Smooth muscle cell (in vitro differentiated cells): ENCODE measurements at regions not wholly inside any gene's neighbourhood (a gene's known extent, or its start where the extent isn't known, plus 50 kb on each side); places are given as distances from the start of the nearest gene placed in this dataset.

ENCODE experiments used
- DNase-seq: peaks from one replicate; lab custom pipeline; 2025; ENCODE audit not compliant: unreplicated experiment; lab: John Stamatoyannopoulos, UW
- H2AFZ ChIP-seq: fragments of 200-600 bp; sonication (generic); 2 replicates; pipeline ENCODE4 v1.6.0; 2016; ENCODE audit warnings: antibody characterized with exemption, low read depth, mild to moderate bottlenecking
- H3F3A ChIP-seq: fragments of 200-600 bp; sonication (generic); 2 replicates; pipeline ENCODE4 v1.6.0; 2017; ENCODE audit warnings: antibody characterized with exemption, low read depth
- H3K27ac ChIP-seq: fragments of 200-600 bp; sonication (generic); 2 replicates; pipeline ENCODE4 v1.5.1; 2016; ENCODE audit warnings: low read depth, mild to moderate bottlenecking
- H3K27me3 ChIP-seq: fragments of 200-600 bp; sonication (generic); 2 replicates; pipeline ENCODE4 v1.6.1; 2016; ENCODE audit warnings: low read depth, mild to moderate bottlenecking
- H3K36me3 ChIP-seq: fragments of 200-600 bp; sonication (generic); 2 replicates; pipeline ENCODE4 v1.5.1; 2016; ENCODE audit warnings: low read depth
- H3K4me1 ChIP-seq: fragments of 200-600 bp; sonication (generic); 2 replicates; pipeline ENCODE4 v1.5.1; 2016; ENCODE audit warnings: low read depth
- H3K4me2 ChIP-seq: fragments of 200-600 bp; sonication (generic); 2 replicates; pipeline ENCODE4 v1.6.0; 2016; ENCODE audit warnings: mild to moderate bottlenecking
- H3K4me3 ChIP-seq: fragments of 200-600 bp; sonication (generic); 2 replicates; pipeline ENCODE4 v1.5.1; 2016; ENCODE audit warnings: mild to moderate bottlenecking
- H3K79me2 ChIP-seq: fragments of 200-600 bp; sonication (generic); 2 replicates; pipeline ENCODE4 v1.6.0; 2016; ENCODE audit warnings: low read depth, mild to moderate bottlenecking
- H3K9ac ChIP-seq: fragments of 200-600 bp; sonication (generic); 2 replicates; pipeline ENCODE4 v1.6.0; 2016; ENCODE audit warnings: low read depth
- H3K9me3 ChIP-seq: fragments of 200-600 bp; sonication (generic); replicated peaks from 2 replicates; pipeline ENCODE4 v1.5.1; 2016; ENCODE audit warnings: low read depth
- H4K20me1 ChIP-seq: fragments of 200-600 bp; sonication (generic); 2 replicates; pipeline ENCODE4 v1.6.0; 2016; ENCODE audit warnings: low read depth
- CTCF ChIP-seq: fragments of 200-600 bp; sonication (generic); IDR thresholded peaks from 2 replicates; pipeline ENCODE4 v1.5.1; 2017; ENCODE audit warnings: borderline replicate concordance, mild to moderate bottlenecking, antibody characterized with exemption; ENCODE audit not compliant: insufficient read depth, poor library complexity, severe bottlenecking
- WGBS: methylation state at CpG from one replicate; pipeline ENCODE4 v1.1.7; 2016; ENCODE audit warnings: low lambda C conversion rate; 5-methylcytosine and 5-hydroxymethylcytosine counted together

GRCh38 chr4:165606465-165607205 lies 227.8 kb downstream of the CPE start:
- Histone ChIP-seq H3K9ac (no peak overlapping the region), H3F3A (no peaks in the 10 kb centered on the region), H3K79me2 (no peaks in the 10 kb centered on the region), H3K27me3 (no peaks in the 10 kb centered on the region), H3K4me1 (peaks cover 18% of the 10 kb centered on the region), H2AFZ (no peak overlapping the region), H3K9me3 (no peaks in the 10 kb centered on the region), H4K20me1 (no peaks in the 10 kb centered on the region), H3K27ac (no peak overlapping the region), H3K4me2 (no peak overlapping the region), H3K4me3 (no peak overlapping the region), H3K36me3 (no peaks in the 10 kb centered on the region)
- 82% methylated on average over 2 of the region's 2 CpGs for WGBS
- TF ChIP-seq CTCF = no peak
- DNase-seq = no peak

GRCh38 chr4:165609653-165610052 lies 230.8 kb downstream of the CPE start:
- Histone ChIP-seq H2AFZ (no peak overlapping the region), H3K4me1 (peaks cover 33% of the 10 kb centered on the region), H4K20me1 (no peaks in the 10 kb centered on the region), H3K27me3 (no peaks in the 10 kb centered on the region), H3K4me3 (no peak overlapping the region), H3K9ac (no peak overlapping the region), H3F3A (no peaks in the 10 kb centered on the region), H3K36me3 (no peaks in the 10 kb centered on the region), H3K79me2 (no peaks in the 10 kb centered on the region), H3K27ac (no peak overlapping the region), H3K9me3 (no peaks in the 10 kb centered on the region), H3K4me2 (no peak overlapping the region)
- TF ChIP-seq CTCF = no peak
- WGBS = 83% methylated on average over 2 of the region's 2 CpGs
- no peak for DNase-seq

- no peak for DNase-seq
- Histone ChIP-seq H4K20me1 (no peaks in the 10 kb centered on the region), H3K36me3 (no peaks in the 10 kb centered on the region), H3K4me3 (no peak overlapping the region), H3K4me2 (no peak overlapping the region), H3K79me2 (no peaks in the 10 kb centered on the region), H3K9ac (no peak overlapping the region), H3K27ac (no peak overlapping the region), H3F3A (no peaks in the 10 kb centered on the region), H2AFZ (no peak overlapping the region), H3K4me1 (peaks cover 33% of the 10 kb centered on the region), H3K27me3 (no peaks in the 10 kb centered on the region), H3K9me3 (no peaks in the 10 kb centered on the region)
- TF ChIP-seq CTCF = no peak
- WGBS = 81% methylated on average over 6 of the region's 6 CpGs
Measured at GRCh38 chr4:165610679-165611437, 232.1 kb downstream of the CPE start.
